Esophagus squamous epithelium (tissue), 4 donors: ENCODE measurements at regions not wholly inside any gene's neighbourhood (a gene's known extent, or its start where the extent isn't known, plus 50 kb on each side); places are given as distances from the start of the nearest gene placed in this dataset.

Experiments used
- CTCF ChIP-seq, 6 experiments: fragments of 450-650 bp in 4 of 6; fragments of 200-600 bp in 2 of 6; sonication (generic) in 2 of 6; IDR thresholded peaks; one replicate each; pipeline ENCODE4 v1.5.1; 2016 to 2019; ENCODE audit warnings: antibody characterized with exemption in 6 of 6, mild to moderate bottlenecking in 4 of 6, moderate library complexity in 4 of 6
- POLR2A ChIP-seq, 4 donors: fragments of 450-650 bp; IDR thresholded peaks; one replicate each; pipeline ENCODE4 v1.6.1; 2017; ENCODE audit warnings: antibody characterized with exemption in 4 of 4, mild to moderate bottlenecking in 4 of 4, moderate library complexity in 3 of 4

GRCh38 chr19:28316464-28316863 lies 896.5 kb downstream of the UQCRFS1 start:
- TF ChIP-seq CTCF (IDR thresholded peaks at IDR 0.05) (no peak), POLR2A (IDR thresholded peaks at IDR 0.05) (no peak)
